Esophagus squamous epithelium (tissue), 4 donors: ENCODE measurements at regions not wholly inside any gene's neighbourhood (a gene's known extent, or its start where the extent isn't known, plus 50 kb on each side); places are given as distances from the start of the nearest gene placed in this dataset.

ENCODE experiments used
- small RNA-seq, 4 donors: library from RNA; depleted of rRNA; stranded (forward); fragments of <200 nt; gene quantifications; one replicate each; pipeline ENCODE3, GENCODE V24; 2016

Small RNA genes lying in the stretch of these regions (small RNA-seq; reads per million reads assigned to genes)
- gene RNU6-347P (0 reads per million in 4 donors), gene RNU7-6P (0 reads per million in 4 donors)
